ENCODE measurements at regions not wholly inside any gene's neighbourhood (a gene's known extent, or its start where the extent isn't known, plus 50 kb on each side); places are given as distances from the start of the nearest gene placed in this dataset.

- TF ChIP-seq ZFX (IDR thresholded peaks at IDR 0.05) (no peak), CTCF (conservative IDR thresholded peaks at IDR 0.05) (no peak)
- H3K27ac ChIP-seq: no peak overlapping the region
These were observed 379.7 kb upstream of the PMFBP1 start for GRCh38 chr16:72551649-72552048.

GRCh38 chr16:72549878-72550277 lies 377.9 kb upstream of the PMFBP1 start:
- H3K27ac ChIP-seq: no peak overlapping the region
- TF ChIP-seq ZFX (IDR thresholded peaks at IDR 0.05): no peak
- no peak for TF ChIP-seq CTCF (conservative IDR thresholded peaks at IDR 0.05)

GRCh38 chr16:72542102-72542501 lies 370.1 kb upstream of the PMFBP1 start:
- H3K27ac ChIP-seq: no peak overlapping the region
- TF ChIP-seq CTCF (conservative IDR thresholded peaks at IDR 0.05): no peak
- TF ChIP-seq ZFX (IDR thresholded peaks at IDR 0.05): no peak

- TF ChIP-seq ZFX (IDR thresholded peaks at IDR 0.05) (no peak), CTCF (conservative IDR thresholded peaks at IDR 0.05) (no peak)
- no peak overlapping the region for H3K27ac ChIP-seq
These were observed 365.7 kb upstream of the PMFBP1 start for GRCh38 chr16:72537664-72538063.

- no peak overlapping the region for H3K27ac ChIP-seq
- no peak for TF ChIP-seq ZFX (IDR thresholded peaks at IDR 0.05)
- TF ChIP-seq CTCF (conservative IDR thresholded peaks at IDR 0.05): no peak
These were observed 364.9 kb upstream of the PMFBP1 start for GRCh38 chr16:72536723-72537435.

GRCh38 chr16:72532906-72533410 lies 361.0 kb upstream of the PMFBP1 start:
- H3K27ac ChIP-seq: no peak overlapping the region
- TF ChIP-seq CTCF (conservative IDR thresholded peaks at IDR 0.05) (no peak), ZFX (IDR thresholded peaks at IDR 0.05) (no peak)

- no peak for TF ChIP-seq ZFX (IDR thresholded peaks at IDR 0.05)
- no peak for TF ChIP-seq CTCF (conservative IDR thresholded peaks at IDR 0.05)
- no peak overlapping the region for H3K27ac ChIP-seq
These were observed 358.5 kb upstream of the PMFBP1 start for GRCh38 chr16:72530434-72530833.

All from C4-2B (cell line).